HCT116 (cell line): ENCODE measurements at regions not wholly inside any gene's neighbourhood (a gene's known extent, or its start where the extent isn't known, plus 50 kb on each side); places are given as distances from the start of the nearest gene placed in this dataset.

Experiments used
- CTCF ChIP-seq, 3 experiments: fragments of 200-600 bp in 1 of 3; sonication (generic) in 1 of 3; IDR thresholded peaks in 2 of 3; conservative IDR thresholded peaks in 1 of 3; 2 replicates each; pipeline ENCODE4 v1.5.1; 2012 to 2017; ENCODE audit warnings: low read depth in 2 of 3, low read length in 2 of 3, antibody characterized with exemption in 1 of 3, borderline replicate concordance in 1 of 3, control low read depth in 1 of 3, mild to moderate bottlenecking in 1 of 3, mixed read lengths in 1 of 3, mixed run types in 1 of 3, moderate library complexity in 1 of 3; ENCODE audit not compliant: insufficient read depth in 1 of 3
- EZH2phosphoT487 ChIP-seq: fragments of 200-600 bp; IDR thresholded peaks from 2 replicates; pipeline ENCODE4 v1.6.1; 2018; ENCODE audit warnings: antibody characterized with exemption, borderline replicate concordance
- POLR2AphosphoS5 ChIP-seq: IDR thresholded peaks from 2 replicates; pipeline ENCODE4 v1.6.1; 2011; ENCODE audit warnings: mild to moderate bottlenecking, low read depth, low read length, moderate library complexity

GRCh38 chr14:56870336-56870735, 60.1 kb upstream of the OTX2 start:
- TF ChIP-seq CTCF (IDR thresholded peaks at IDR 0.05 in 2 of 3, conservative IDR thresholded peaks at IDR 0.05 in 1 of 3; ENCODE audit: borderline replicate concordance in 1 of 3, insufficient read depth in 1 of 3, low read depth in 2 of 3, low read length in 2 of 3) = no peak
- no peak for TF ChIP-seq POLR2AphosphoS5
- TF ChIP-seq EZH2phosphoT487 = no peak
